GM18867 (cell line): ENCODE measurements at regions not wholly inside any gene's neighbourhood (a gene's known extent, or its start where the extent isn't known, plus 50 kb on each side); places are given as distances from the start of the nearest gene placed in this dataset.
"Not testable (repeated sequence)": the region's sequence is repeated elsewhere in the genome, so short reads cannot be mapped to it uniquely, and the experiment has no call there.

ENCODE experiments used
- ATAC-seq: cut with Tn5 transposase; IDR thresholded peaks from one replicate; pipeline ENCODE4 v1.9.1; 2021; ENCODE audit warnings: mild to moderate bottlenecking, moderate library complexity; ENCODE audit not compliant: unreplicated experiment

GRCh38 chr2:87476223-87476872, 271.5 kb upstream of the PLGLB2 start:
- ATAC-seq: not testable (repeated sequence)

GRCh38 chr2:87476936-87477335, 271.0 kb upstream of the PLGLB2 start:
- ATAC-seq: not testable (repeated sequence)

GRCh38 chr2:87477669-87478428, 270.0 kb upstream of the PLGLB2 start:
- not testable (repeated sequence) for ATAC-seq

GRCh38 chr2:87478911-87479310, 269.0 kb upstream of the PLGLB2 start:
- not testable (repeated sequence) for ATAC-seq

GRCh38 chr2:87483093-87483680, 264.7 kb upstream of the PLGLB2 start:
- ATAC-seq: not testable (repeated sequence)

GRCh38 chr2:87484363-87484762, 263.5 kb upstream of the PLGLB2 start:
- not testable (repeated sequence) for ATAC-seq

GRCh38 chr2:87485455-87485854, 262.4 kb upstream of the PLGLB2 start:
- ATAC-seq: not testable (repeated sequence)

GRCh38 chr2:87485884-87486283, 262.0 kb upstream of the PLGLB2 start:
- peak; percentile 95 for ATAC-seq

GRCh38 chr2:87486413-87486812, 261.5 kb upstream of the PLGLB2 start:
- not testable (repeated sequence) for ATAC-seq

GRCh38 chr2:87488021-87488420, 259.9 kb upstream of the PLGLB2 start:
- ATAC-seq: not testable (repeated sequence)

GRCh38 chr2:87488991-87489390, 258.9 kb upstream of the PLGLB2 start:
- not testable (repeated sequence) for ATAC-seq

GRCh38 chr2:87494846-87495245, 253.0 kb upstream of the PLGLB2 start:
- not testable (repeated sequence) for ATAC-seq

GRCh38 chr2:87495455-87495854, 252.4 kb upstream of the PLGLB2 start:
- ATAC-seq: not testable (repeated sequence)

- ATAC-seq: peak; percentile 91
Measured at GRCh38 chr2:87496036-87497006, 251.6 kb upstream of the PLGLB2 start.

- ATAC-seq: not testable (repeated sequence)
Measured at GRCh38 chr2:87497135-87497534, 250.8 kb upstream of the PLGLB2 start.

- not testable (repeated sequence) for ATAC-seq
Measured at GRCh38 chr2:87497700-87498099, 250.2 kb upstream of the PLGLB2 start.

- peak; percentile 67 for ATAC-seq
Measured at GRCh38 chr2:87498169-87498853, 249.6 kb upstream of the PLGLB2 start.

GRCh38 chr2:87498854-87499238, 249.0 kb upstream of the PLGLB2 start:
- not testable (repeated sequence) for ATAC-seq

GRCh38 chr2:87499860-87500259, 248.0 kb upstream of the PLGLB2 start:
- ATAC-seq: not testable (repeated sequence)

GRCh38 chr2:87500421-87500820, 247.5 kb upstream of the PLGLB2 start:
- not testable (repeated sequence) for ATAC-seq
